Progenitor cell of endocrine pancreas (in vitro differentiated cells): ENCODE measurements at regions not wholly inside any gene's neighbourhood (a gene's known extent, or its start where the extent isn't known, plus 50 kb on each side); places are given as distances from the start of the nearest gene placed in this dataset.
"Not testable (repeated sequence)": the region's sequence is repeated elsewhere in the genome, so short reads cannot be mapped to it uniquely, and the experiment has no call there.

Experiments used
- DNase-seq: peaks from one replicate; pipeline ENCODE4 v3.0.0; 2021; ENCODE audit warnings: low spot score; ENCODE audit not compliant: unreplicated experiment
- H3K27ac Mint-ChIP-seq: 2 replicates; pipeline ENCODE4 v1.8.0; 2021; ENCODE audit warnings: mild to moderate bottlenecking, moderate library complexity, mixed read lengths
- H3K27me3 Mint-ChIP-seq: 2 replicates; pipeline ENCODE4 v1.8.0; 2021; ENCODE audit warnings: mixed read lengths
- H3K36me3 Mint-ChIP-seq: 2 replicates; pipeline ENCODE4 v1.8.0; 2022; ENCODE audit warnings: mixed read lengths; ENCODE audit not compliant: insufficient read depth
- H3K4me1 Mint-ChIP-seq: 2 replicates; pipeline ENCODE4 v1.8.0; 2021; ENCODE audit warnings: low read depth, mixed read lengths
- H3K4me3 Mint-ChIP-seq: 2 replicates; pipeline ENCODE4 v1.8.0; 2021; ENCODE audit warnings: low read depth, mild to moderate bottlenecking, moderate library complexity, mixed read lengths
- H3K9me3 Mint-ChIP-seq: 2 replicates; pipeline ENCODE4 v1.8.0; 2021; ENCODE audit warnings: low read depth, mixed read lengths
- CTCF ChIP-seq: fragments of 200-600 bp; sonication (generic); IDR thresholded peaks from one replicate; pipeline ENCODE4 v1.5.0; 2021; ENCODE audit warnings: antibody characterized with exemption, mild to moderate bottlenecking; ENCODE audit not compliant: unreplicated experiment

- DNase-seq, H3K4me1 Mint-ChIP-seq, H3K27ac Mint-ChIP-seq, H3K27me3 Mint-ChIP-seq, H3K36me3 Mint-ChIP-seq, H3K4me3 Mint-ChIP-seq: not testable (repeated sequence)
- peaks cover 52% of the 10 kb centered on the region for H3K9me3 Mint-ChIP-seq
Observed at GRCh38 chr6:86872810-86873209, 64.5 kb upstream of the HTR1E start.

- TF ChIP-seq CTCF, result no peak
- Mint-ChIP-seq H3K27me3 (no peaks in the 10 kb centered on the region), H3K27ac (no peak overlapping the region), H3K4me1 (no peaks in the 10 kb centered on the region), H3K4me3 (no peak overlapping the region), H3K9me3 (peaks cover 52% of the 10 kb centered on the region), H3K36me3 (peaks cover 3% of the 10 kb centered on the region)
- DNase-seq, result no peak
Observed at GRCh38 chr6:86871681-86872080, 65.6 kb upstream of the HTR1E start.

GRCh38 chr6:86869500-86869899 is 67.8 kb upstream of the HTR1E start:
- TF ChIP-seq CTCF, result no peak
- Mint-ChIP-seq H3K4me3 (no peak overlapping the region), H3K9me3 (peaks cover 44% of the 10 kb centered on the region), H3K27ac (no peak overlapping the region), H3K27me3 (no peaks in the 10 kb centered on the region), H3K4me1 (no peaks in the 10 kb centered on the region), H3K36me3 (peaks cover 3% of the 10 kb centered on the region)
- DNase-seq, result no peak

- no peak for DNase-seq
- no peaks in the 10 kb centered on the region for H3K9me3 Mint-ChIP-seq
- H3K27me3 Mint-ChIP-seq, result no peaks in the 10 kb centered on the region
- H3K27ac Mint-ChIP-seq, result no peak overlapping the region
- peak; percentile 29 for TF ChIP-seq CTCF
- H3K4me3 Mint-ChIP-seq, result no peak overlapping the region
- no peaks in the 10 kb centered on the region for H3K4me1 Mint-ChIP-seq
- no peaks in the 10 kb centered on the region for H3K36me3 Mint-ChIP-seq
Observed at GRCh38 chr6:86859513-86859912, 77.8 kb upstream of the HTR1E start.

GRCh38 chr6:86858970-86859369 is 78.4 kb upstream of the HTR1E start:
- Mint-ChIP-seq H3K9me3 (no peaks in the 10 kb centered on the region), H3K27me3 (no peaks in the 10 kb centered on the region), H3K4me1 (no peaks in the 10 kb centered on the region), H3K27ac (no peak overlapping the region), H3K36me3 (no peaks in the 10 kb centered on the region), H3K4me3 (no peak overlapping the region)
- TF ChIP-seq CTCF, result no peak
- no peak for DNase-seq

GRCh38 chr6:86857783-86858182 is 79.5 kb upstream of the HTR1E start:
- no peak for DNase-seq
- H3K36me3 Mint-ChIP-seq, result no peaks in the 10 kb centered on the region
- no peak overlapping the region for H3K27ac Mint-ChIP-seq
- H3K9me3 Mint-ChIP-seq, result no peaks in the 10 kb centered on the region
- no peaks in the 10 kb centered on the region for H3K4me1 Mint-ChIP-seq
- H3K27me3 Mint-ChIP-seq, result no peaks in the 10 kb centered on the region
- no peak for TF ChIP-seq CTCF
- no peak overlapping the region for H3K4me3 Mint-ChIP-seq
